ENCODE measurements at regions not wholly inside any gene's neighbourhood (a gene's known extent, or its start where the extent isn't known, plus 50 kb on each side); places are given as distances from the start of the nearest gene placed in this dataset.

- Mint-ChIP-seq H3K27ac (ENCODE audit: unreplicated experiment) (no peak overlapping the region), H3K9me3 (ENCODE audit: unreplicated experiment) (peaks cover 1% of the 10 kb centered on the region), H3K4me3 (ENCODE audit: unreplicated experiment) (no peak overlapping the region), H3K4me1 (ENCODE audit: low read depth, unreplicated experiment) (no peaks in the 10 kb centered on the region), H3K27me3 (ENCODE audit: low read depth, unreplicated experiment) (no peaks in the 10 kb centered on the region), H3K36me3 (ENCODE audit: low read depth, unreplicated experiment) (no peaks in the 10 kb centered on the region)
- DNase-seq (ENCODE audit: low read depth) (no peak), FAIRE-seq (no peak)
- Histone ChIP-seq H3K4me1 (ENCODE audit: insufficient read depth, low read length) (no peaks in the 10 kb centered on the region), H3K27me3 (ENCODE audit: insufficient read depth, low read length) (no peaks in the 10 kb centered on the region), H3K27ac (ENCODE audit: low read depth, low read length) (no peak overlapping the region), H3K79me2 (ENCODE audit: insufficient read depth, low read length) (no peaks in the 10 kb centered on the region), H4K20me1 (ENCODE audit: insufficient read depth, low read length) (no peaks in the 10 kb centered on the region), H3K4me3 (ENCODE audit: insufficient read depth, low read depth, low read length) (no peak overlapping the region), H3K9ac (ENCODE audit: low read length) (no peak overlapping the region), H3K4me2 (ENCODE audit: low read length) (no peak overlapping the region), H3K36me3 (ENCODE audit: insufficient read depth, low read length) (no peaks in the 10 kb centered on the region), H2AFZ (ENCODE audit: low read depth, low read length) (no peak overlapping the region), H3K9me3 (ENCODE audit: insufficient read depth, low read depth, low read length) (no peaks in the 10 kb centered on the region)
- TF ChIP-seq CTCF (IDR thresholded peaks at IDR 0.05; ENCODE audit: insufficient read depth, low read depth, low read length), result no peak
- TF ChIP-seq EZH2 (IDR thresholded peaks at IDR 0.05; ENCODE audit: insufficient read depth, low read length), result no peak
Observed at GRCh38 chr10:56057860-56058259, 303.2 kb downstream of the ZWINT start.

- no peaks in the 10 kb centered on the region for H3K79me2 ChIP-seq (ENCODE audit: insufficient read depth, low read length)
- Mint-ChIP-seq H3K4me1 (ENCODE audit: low read depth, unreplicated experiment) (no peaks in the 10 kb centered on the region), H3K4me3 (ENCODE audit: unreplicated experiment) (no peak overlapping the region), H3K36me3 (ENCODE audit: low read depth, unreplicated experiment) (no peaks in the 10 kb centered on the region), H3K9me3 (ENCODE audit: unreplicated experiment) (no peaks in the 10 kb centered on the region), H3K27me3 (ENCODE audit: low read depth, unreplicated experiment) (no peaks in the 10 kb centered on the region), H3K27ac (ENCODE audit: unreplicated experiment) (no peak overlapping the region)
- H3K36me3 ChIP-seq (ENCODE audit: insufficient read depth, low read length), result no peaks in the 10 kb centered on the region
- H3K27me3 ChIP-seq (ENCODE audit: insufficient read depth, low read length), result no peaks in the 10 kb centered on the region
- H3K4me1 ChIP-seq (ENCODE audit: insufficient read depth, low read length), result no peaks in the 10 kb centered on the region
- no peak overlapping the region for H3K4me2 ChIP-seq (ENCODE audit: low read length)
- FAIRE-seq (no peak), DNase-seq (ENCODE audit: low read depth) (no peak)
- H3K27ac ChIP-seq (ENCODE audit: low read depth, low read length), result no peak overlapping the region
- H3K9ac ChIP-seq (ENCODE audit: low read length), result no peak overlapping the region
- H3K9me3 ChIP-seq (ENCODE audit: insufficient read depth, low read depth, low read length), result no peaks in the 10 kb centered on the region
- no peak overlapping the region for H2AFZ ChIP-seq (ENCODE audit: low read depth, low read length)
- TF ChIP-seq CTCF (IDR thresholded peaks at IDR 0.05; ENCODE audit: insufficient read depth, low read depth, low read length) (no peak), EZH2 (IDR thresholded peaks at IDR 0.05; ENCODE audit: insufficient read depth, low read length) (no peak)
- no peaks in the 10 kb centered on the region for H4K20me1 ChIP-seq (ENCODE audit: insufficient read depth, low read length)
- H3K4me3 ChIP-seq (ENCODE audit: insufficient read depth, low read depth, low read length), result no peak overlapping the region
Observed at GRCh38 chr10:56035489-56035888, 325.6 kb downstream of the ZWINT start.

- H3K9me3 ChIP-seq (ENCODE audit: insufficient read depth, low read depth, low read length), result no peaks in the 10 kb centered on the region
- no peak overlapping the region for H3K4me3 Mint-ChIP-seq (ENCODE audit: unreplicated experiment)
- H2AFZ ChIP-seq (ENCODE audit: low read depth, low read length), result no peak overlapping the region
- no peaks in the 10 kb centered on the region for H3K36me3 ChIP-seq (ENCODE audit: insufficient read depth, low read length)
- H3K4me2 ChIP-seq (ENCODE audit: low read length), result no peak overlapping the region
- H3K9me3 Mint-ChIP-seq (ENCODE audit: unreplicated experiment), result no peaks in the 10 kb centered on the region
- TF ChIP-seq EZH2 (IDR thresholded peaks at IDR 0.05; ENCODE audit: insufficient read depth, low read length), result no peak
- no peak for TF ChIP-seq CTCF (IDR thresholded peaks at IDR 0.05; ENCODE audit: insufficient read depth, low read depth, low read length)
- H3K79me2 ChIP-seq (ENCODE audit: insufficient read depth, low read length), result no peaks in the 10 kb centered on the region
- no peaks in the 10 kb centered on the region for H3K27me3 ChIP-seq (ENCODE audit: insufficient read depth, low read length)
- FAIRE-seq, result no peak
- no peaks in the 10 kb centered on the region for H3K4me1 Mint-ChIP-seq (ENCODE audit: low read depth, unreplicated experiment)
- no peak overlapping the region for H3K27ac Mint-ChIP-seq (ENCODE audit: unreplicated experiment)
- H3K9ac ChIP-seq (ENCODE audit: low read length), result no peak overlapping the region
- no peak overlapping the region for H3K4me3 ChIP-seq (ENCODE audit: insufficient read depth, low read depth, low read length)
- DNase-seq (ENCODE audit: low read depth), result no peak
- H3K4me1 ChIP-seq (ENCODE audit: insufficient read depth, low read length), result no peaks in the 10 kb centered on the region
- no peaks in the 10 kb centered on the region for H3K27me3 Mint-ChIP-seq (ENCODE audit: low read depth, unreplicated experiment)
- H3K36me3 Mint-ChIP-seq (ENCODE audit: low read depth, unreplicated experiment), result no peaks in the 10 kb centered on the region
- H3K27ac ChIP-seq (ENCODE audit: low read depth, low read length), result no peak overlapping the region
- no peaks in the 10 kb centered on the region for H4K20me1 ChIP-seq (ENCODE audit: insufficient read depth, low read length)
Observed at GRCh38 chr10:56028298-56029132, 332.5 kb downstream of the ZWINT start.

Measured in astrocyte (in vitro differentiated cells and primary cell).